GM12892 (cell line): ENCODE measurements at regions not wholly inside any gene's neighbourhood (a gene's known extent, or its start where the extent isn't known, plus 50 kb on each side); places are given as distances from the start of the nearest gene placed in this dataset.

ENCODE experiments used
- POLR2A ChIP-seq: IDR thresholded peaks from 2 replicates; pipeline ENCODE4 v1.6.1; 2011; ENCODE audit warnings: low read depth, low read length, control low read depth
- POLR2AphosphoS5 ChIP-seq: IDR thresholded peaks from 2 replicates; pipeline ENCODE4 v1.6.1; 2011; ENCODE audit warnings: low read depth, low read length, control low read depth
- TAF1 ChIP-seq: IDR thresholded peaks from 2 replicates; pipeline ENCODE4 v1.6.1; 2011; ENCODE audit warnings: low read depth, mild to moderate bottlenecking, control low read depth, low read length, borderline replicate concordance

DNA sequence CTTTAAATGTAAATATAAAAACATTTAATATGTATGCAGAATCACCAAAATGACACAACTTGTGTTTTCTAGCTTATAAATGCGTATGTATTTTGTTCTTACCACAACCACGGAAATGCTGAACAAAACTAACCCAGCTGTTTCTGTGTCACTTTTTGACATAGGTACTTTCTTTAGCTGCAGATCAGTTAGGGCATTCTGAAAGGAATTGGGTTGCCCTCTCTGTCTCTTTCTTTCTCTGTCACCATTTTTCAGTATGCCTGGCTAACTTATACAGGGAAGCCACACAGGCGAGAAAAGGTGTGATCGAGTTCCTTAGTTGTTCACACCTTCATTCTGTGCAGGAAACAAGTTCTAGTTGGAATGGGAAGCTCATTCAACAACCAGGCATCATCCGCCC, 72.6 kb upstream of the ARGLU1 start:
- TF ChIP-seq POLR2AphosphoS5 (no peak), POLR2A (no peak), TAF1 (no peak)
